GM12864 (cell line): ENCODE measurements at regions not wholly inside any gene's neighbourhood (a gene's known extent, or its start where the extent isn't known, plus 50 kb on each side); places are given as distances from the start of the nearest gene placed in this dataset.

ENCODE experiments used
- DNase-seq: peaks from one replicate; pipeline ENCODE4 v3.0.0-alpha.2; 2011; ENCODE audit warnings: low read depth
- H3K4me3 ChIP-seq: 2 replicates; pipeline ENCODE4 v1.5.1; 2011; ENCODE audit warnings: mild to moderate bottlenecking, low read depth, low read length, control low read depth
- CTCF ChIP-seq: IDR thresholded peaks from 2 replicates; pipeline ENCODE4 v1.5.1; 2011; ENCODE audit warnings: low read depth, mild to moderate bottlenecking, moderate library complexity, low read length, control low read depth, inconsistent platforms; ENCODE audit errors: missing control alignments

- no peak for TF ChIP-seq CTCF
- H3K4me3 ChIP-seq: no peak overlapping the region
- no peak for DNase-seq
Measured at GRCh38 chr5:63811286-63811685, 151.0 kb downstream of the HTR1A start.

- DNase-seq: no peak
- no peak overlapping the region for H3K4me3 ChIP-seq
- no peak for TF ChIP-seq CTCF
Measured at GRCh38 chr5:63805151-63805550, 157.1 kb downstream of the HTR1A start.

GRCh38 chr5:63803165-63803564, 159.1 kb downstream of the HTR1A start:
- no peak for TF ChIP-seq CTCF
- no peak for DNase-seq
- no peak overlapping the region for H3K4me3 ChIP-seq

GRCh38 chr5:63794979-63795378, 167.3 kb downstream of the HTR1A start:
- DNase-seq: no peak
- no peak for TF ChIP-seq CTCF
- no peak overlapping the region for H3K4me3 ChIP-seq

GRCh38 chr5:63794296-63794695, 167.9 kb downstream of the HTR1A start:
- no peak overlapping the region for H3K4me3 ChIP-seq
- no peak for DNase-seq
- TF ChIP-seq CTCF: no peak

GRCh38 chr5:63774939-63775338, 187.3 kb downstream of the HTR1A start:
- no peak for TF ChIP-seq CTCF
- no peak overlapping the region for H3K4me3 ChIP-seq
- DNase-seq: no peak

GRCh38 chr5:63768221-63768620, 194.0 kb downstream of the HTR1A start:
- DNase-seq: no peak
- TF ChIP-seq CTCF: no peak
- no peak overlapping the region for H3K4me3 ChIP-seq
